Posterior cingulate gyrus (tissue), 11 donors: ENCODE measurements at regions not wholly inside any gene's neighbourhood (a gene's known extent, or its start where the extent isn't known, plus 50 kb on each side); places are given as distances from the start of the nearest gene placed in this dataset.

Experiments
- DNase-seq, 10 donors: peaks; one replicate each; pipeline versions ENCODE4 v3.0.0 to v3.0.0-alpha.2; 2020 to 2021; ENCODE audit warnings: mixed read lengths in 3 of 10
- intact Hi-C: fragments of 100-400 bp; cut with DNase I; formaldehyde crosslinking; loops from one replicate; pipeline ENCODE4 v1.15.1; 2023

GRCh38 chr1:29825941-29826415, 589.7 kb downstream of the PTPRU start:
- no peak for DNase-seq
- intact Hi-C loops: no loop called here

DNA sequence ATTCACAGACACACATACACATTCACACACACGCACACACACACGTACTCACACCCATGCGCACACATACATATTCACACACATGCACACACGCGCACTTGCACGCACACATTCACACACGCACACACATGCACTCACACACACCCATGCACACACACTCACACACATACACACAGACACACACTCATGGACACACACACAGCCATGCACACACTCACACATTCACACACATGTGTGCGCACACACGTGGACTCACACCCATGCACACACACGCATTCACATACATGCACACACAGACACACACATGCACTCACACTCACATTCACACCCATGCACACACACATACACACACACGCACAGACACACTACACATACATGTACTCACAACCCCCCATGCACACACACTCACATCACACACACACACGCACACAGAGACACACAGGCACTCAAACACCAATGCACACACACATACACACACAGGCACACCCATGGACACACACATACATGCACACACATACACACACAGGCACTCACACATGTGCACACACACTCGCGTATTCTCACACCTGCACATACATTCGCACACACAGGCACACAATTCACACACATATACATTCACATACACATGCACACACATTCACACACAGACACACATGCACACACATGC, 589.1 kb downstream of the PTPRU start:
- intact Hi-C loops: no loop called here
- no peak for DNase-seq

- peak in 1 of 10 donors; percentile 42 for DNase-seq
- intact Hi-C loops: no loop called here
These were observed 588.4 kb downstream of the PTPRU start for GRCh38 chr1:29824511-29825273.

DNA sequence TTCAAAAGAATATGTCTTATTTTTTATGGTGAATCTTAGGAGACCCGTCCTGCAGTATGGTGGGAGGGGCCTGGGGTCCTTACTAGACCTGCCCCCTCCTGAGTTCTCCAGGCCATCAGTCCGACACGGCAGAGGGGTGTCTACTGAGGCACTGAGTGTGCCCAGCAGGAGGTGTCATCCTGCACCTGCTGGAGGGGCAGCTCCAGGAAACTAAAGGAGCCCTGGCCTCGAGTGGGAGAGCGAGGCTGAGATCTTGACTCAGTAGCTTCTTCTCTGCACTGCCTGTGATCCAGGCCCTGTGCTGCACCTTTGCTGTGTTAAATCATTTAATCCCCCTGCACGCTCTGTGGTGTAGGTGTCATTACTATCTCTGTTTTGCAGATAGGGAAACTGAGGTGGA, 587.7 kb downstream of the PTPRU start:
- intact Hi-C loops: no loop called here
- DNase-seq: no peak

GRCh38 chr1:29823561-29823960, 587.2 kb downstream of the PTPRU start:
- intact Hi-C loops: no loop called here
- no peak for DNase-seq

- DNase-seq: no peak
- intact Hi-C loops: no loop called here
These were observed 585.3 kb downstream of the PTPRU start for GRCh38 chr1:29821605-29822004.

DNA sequence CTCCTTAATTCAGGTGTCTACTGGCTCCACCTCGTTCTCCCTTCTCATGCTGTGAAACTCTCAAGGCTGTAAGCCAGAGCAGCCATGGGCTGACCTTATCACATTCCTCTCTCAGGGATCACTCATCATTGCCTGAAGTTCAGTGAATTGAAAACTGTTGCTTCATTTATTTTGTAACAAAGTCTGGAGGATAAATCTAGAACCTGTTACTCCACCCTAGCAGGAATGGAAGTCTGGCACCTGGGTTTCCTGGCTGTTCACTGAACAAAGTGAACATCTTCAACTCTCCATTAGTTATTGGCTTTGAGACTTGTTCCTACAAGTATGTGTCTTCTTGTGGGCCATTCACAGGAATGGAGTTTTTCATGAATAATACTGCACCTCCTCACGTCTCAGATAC, 584.1 kb downstream of the PTPRU start:
- intact Hi-C loops: no loop called here
- no peak for DNase-seq

DNA sequence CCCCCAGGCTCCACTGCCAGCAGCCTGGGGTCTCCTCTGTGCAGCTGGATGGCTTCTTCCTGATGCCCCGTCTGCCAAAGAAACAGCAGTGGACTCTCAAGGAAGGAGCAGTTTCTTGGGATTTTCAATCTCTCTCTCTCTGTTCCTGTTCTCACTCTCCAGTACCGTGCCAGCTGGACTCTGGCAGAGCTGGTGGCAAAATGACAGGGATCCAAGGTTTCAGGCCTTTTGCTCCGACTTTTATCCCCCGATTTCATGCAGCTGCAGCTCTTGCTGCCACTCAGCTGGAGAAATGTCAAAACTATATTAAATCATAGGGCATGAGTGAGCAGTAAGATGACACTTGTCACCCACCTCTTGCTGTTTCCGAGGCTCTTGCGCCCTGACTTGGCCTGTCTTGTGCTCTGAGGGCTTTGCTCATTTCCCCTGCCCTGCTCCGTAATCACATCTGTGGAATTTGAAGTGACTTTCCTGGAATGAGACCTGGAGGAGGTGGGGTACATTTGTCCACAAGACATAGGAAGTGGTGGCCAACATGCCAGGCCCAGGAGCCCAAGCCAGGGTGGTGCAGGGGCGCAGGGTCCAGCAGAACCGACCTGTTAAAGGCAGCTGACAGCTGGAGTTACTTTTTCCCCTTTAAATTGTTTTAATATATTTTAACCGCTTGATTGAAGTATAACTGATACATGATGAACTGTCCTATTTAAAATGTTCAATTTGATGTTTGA, 576.2 kb downstream of the PTPRU start:
- intact Hi-C loops: no loop called here
- DNase-seq: peak in 1 of 10 donors; percentile 60

DNA sequence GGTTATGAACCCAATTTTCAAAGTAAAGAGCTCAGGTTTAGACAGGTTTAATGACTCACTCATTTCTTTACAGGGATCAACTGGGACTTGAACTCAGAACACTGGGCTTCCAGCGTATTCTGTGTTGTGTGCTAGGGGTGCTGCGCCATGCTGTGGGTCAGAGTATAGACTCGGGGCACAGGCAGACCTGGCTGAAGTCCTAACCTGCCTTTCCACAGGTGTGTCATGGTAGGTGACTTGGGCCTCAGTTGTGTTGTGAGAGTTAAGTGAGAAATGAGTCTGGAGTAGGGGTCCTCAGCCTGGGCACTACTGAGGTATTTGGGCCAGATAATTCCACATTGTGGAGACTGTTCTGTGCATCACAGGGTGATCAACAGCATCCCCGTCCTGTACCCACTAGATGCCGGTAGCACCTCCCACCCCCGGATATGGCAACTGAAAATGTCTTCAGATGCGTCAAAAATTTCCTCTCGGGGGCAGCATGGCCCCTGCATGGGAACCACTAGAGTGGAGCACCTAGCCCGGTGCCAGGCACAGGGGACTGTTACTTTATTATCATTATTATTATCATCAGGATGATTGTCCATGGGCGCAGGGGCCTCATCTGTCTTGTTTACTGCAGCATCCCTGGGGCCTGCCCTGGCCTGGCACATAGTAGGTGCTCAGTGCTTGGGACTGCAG, 575.5 kb downstream of the PTPRU start:
- DNase-seq: peak in 1 of 10 donors; percentile 39
- intact Hi-C loops: no loop called here

DNA sequence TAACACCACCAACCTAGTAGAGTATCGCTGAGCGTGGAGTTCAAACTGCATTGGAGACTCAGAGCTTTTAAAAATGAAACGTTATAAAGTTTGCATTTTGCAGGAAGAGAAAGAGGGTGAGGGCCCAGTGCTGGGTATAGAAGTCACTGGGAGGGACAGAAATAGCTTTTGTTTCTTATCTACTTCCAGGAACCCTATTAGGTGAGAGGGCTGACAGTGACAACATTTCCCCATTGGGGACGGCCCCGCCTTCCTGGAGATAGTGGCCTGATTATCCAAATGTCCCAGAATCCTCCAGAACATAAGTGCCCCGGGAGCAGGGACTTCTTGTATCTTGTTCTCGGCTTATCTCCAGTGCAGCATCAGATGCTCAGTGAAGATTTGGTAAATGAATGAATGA, 574.9 kb downstream of the PTPRU start:
- intact Hi-C loops: no loop called here
- no peak for DNase-seq

- DNase-seq: peak in 1 of 10 donors; percentile 64
- intact Hi-C loops: no loop called here
These were observed 574.1 kb downstream of the PTPRU start for GRCh38 chr1:29810121-29811120.

DNA sequence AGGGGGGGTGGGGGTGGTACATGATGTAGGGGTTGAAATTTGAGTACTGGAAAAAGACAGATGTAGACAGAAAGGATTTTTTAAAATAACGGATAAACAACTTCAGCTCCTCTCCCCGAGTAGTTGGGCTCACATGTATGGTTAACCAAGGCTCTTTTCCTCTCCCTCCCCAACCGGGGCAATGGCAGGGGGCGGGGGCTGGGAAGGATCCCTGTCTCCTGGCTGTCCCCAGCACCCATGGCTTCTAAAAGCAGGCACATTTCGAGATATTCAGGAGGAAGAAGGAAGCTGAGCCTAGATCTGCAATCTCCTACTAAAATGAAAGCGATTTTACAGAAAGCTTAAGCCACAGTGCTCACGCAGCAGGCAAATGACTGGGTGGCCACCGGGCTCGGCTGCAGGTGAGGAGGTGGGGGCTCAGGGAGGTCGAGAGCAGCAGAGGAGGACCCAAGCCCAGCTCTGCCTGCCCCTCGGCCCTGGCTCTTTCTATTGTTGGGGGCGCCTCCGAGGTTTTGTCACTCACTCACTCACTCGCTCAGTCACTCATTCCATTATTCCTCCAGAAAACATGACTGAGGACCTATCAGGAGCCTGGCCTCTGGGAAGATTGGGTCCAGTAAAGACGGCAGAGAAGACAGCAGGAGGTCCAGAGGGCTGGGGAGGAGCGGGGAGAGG, 573.3 kb downstream of the PTPRU start:
- DNase-seq: peak in 1 of 10 donors; percentile 72
- intact Hi-C loops: no loop called here

DNA sequence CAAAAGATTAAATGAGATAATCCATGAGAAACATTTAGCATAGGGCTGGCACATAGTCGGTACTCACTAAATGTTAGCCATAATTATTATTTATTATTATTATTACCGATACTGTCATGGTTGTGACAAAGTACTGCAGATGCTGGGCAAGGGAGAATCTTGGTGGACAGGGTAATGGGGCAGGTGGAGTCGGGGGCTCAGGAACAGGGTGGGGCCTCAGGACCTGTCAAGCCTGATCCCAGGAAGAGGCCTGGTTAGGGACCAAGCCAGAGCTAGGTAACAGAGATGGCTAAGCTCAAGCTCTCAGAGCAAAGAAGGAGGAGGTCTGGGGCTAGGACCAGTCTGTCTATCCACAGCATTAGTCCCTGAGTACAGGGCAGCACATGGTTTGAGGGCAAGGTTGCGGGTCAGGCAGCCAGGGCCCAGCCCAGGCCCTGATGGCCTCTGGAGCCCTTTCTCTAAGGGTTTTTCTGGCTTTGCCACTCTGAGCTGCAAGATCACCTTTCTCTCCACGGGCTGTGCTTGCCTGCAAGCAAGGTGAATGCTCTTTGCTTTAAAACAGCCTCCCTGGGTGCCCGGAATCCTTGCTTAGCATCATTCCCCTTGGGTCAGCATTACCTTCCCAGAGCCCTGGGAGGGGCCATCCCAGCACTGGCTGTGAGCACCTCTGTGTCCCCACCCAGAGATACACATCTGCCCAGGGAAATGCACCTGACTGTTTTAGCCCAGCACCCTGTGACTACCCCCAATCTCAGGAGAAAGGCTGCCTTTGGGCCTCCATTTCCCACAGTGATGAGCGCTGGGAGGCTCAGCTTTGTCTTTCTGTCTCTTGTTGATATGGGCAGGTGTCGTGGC, 572.0 kb downstream of the PTPRU start:
- DNase-seq: peak in 1 of 10 donors; percentile 51
- intact Hi-C loops: no loop called here

GRCh38 chr1:29807689-29808088, 571.4 kb downstream of the PTPRU start:
- intact Hi-C loops: no loop called here

GRCh38 chr1:29806646-29807319, 570.5 kb downstream of the PTPRU start:
- intact Hi-C loops: no loop called here

More at GRCh38 chr1:29807689-29808088, 571.4 kb downstream of the PTPRU start:
- DNase-seq: no peak

GRCh38 chr1:29805896-29806160, 569.5 kb downstream of the PTPRU start:
- intact Hi-C loops: no loop called here
- peak in 1 of 10 donors; percentile 30 for DNase-seq

More at GRCh38 chr1:29806646-29807319, 570.5 kb downstream of the PTPRU start:
- no peak for DNase-seq

DNA sequence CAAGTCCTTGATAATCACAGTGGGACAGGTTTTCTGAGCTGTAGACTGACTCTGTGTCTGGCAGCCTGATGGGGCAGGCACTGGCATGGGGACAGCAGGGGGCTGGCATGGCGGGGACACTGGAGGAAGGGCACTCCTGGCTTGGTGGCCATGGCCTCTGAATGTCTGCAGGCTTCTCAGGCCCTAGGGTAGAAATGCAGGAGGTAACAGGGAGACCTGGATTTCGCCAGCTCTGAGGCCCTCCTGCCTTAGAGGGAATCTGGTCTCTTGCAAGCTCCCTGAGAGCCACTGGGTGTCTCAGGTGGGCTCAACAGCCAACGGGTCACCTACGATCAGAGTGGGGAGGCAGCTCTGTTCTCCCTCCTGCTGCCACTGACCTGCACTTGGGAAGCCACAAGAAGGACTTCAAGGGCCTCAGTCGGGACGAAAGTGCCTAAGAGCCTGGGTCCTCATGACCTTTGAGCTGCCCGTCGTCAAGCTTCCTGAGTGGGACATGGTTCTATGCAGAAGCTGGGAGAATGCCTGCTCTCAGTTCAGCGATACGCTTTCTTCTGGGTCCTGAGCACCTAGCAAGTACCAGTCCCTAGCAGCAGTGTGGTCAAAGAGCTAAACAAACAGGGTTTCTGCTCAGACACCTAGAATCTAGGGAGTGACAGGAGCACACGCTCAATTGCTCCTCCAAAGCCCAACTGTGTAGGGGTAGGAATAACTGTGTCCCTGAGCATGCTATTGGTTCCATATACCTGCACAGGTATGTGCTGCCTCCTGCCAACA, 569.0 kb downstream of the PTPRU start:
- intact Hi-C loops: no loop called here

More for the DNA sequence above, 569.0 kb downstream of the PTPRU start:
- peak in 1 of 10 donors; percentile 56 for DNase-seq
